DMS 273 treated with DMSO at 0.1 percent for 48 hours (cell line): ENCODE measurements at regions not wholly inside any gene's neighbourhood (a gene's known extent, or its start where the extent isn't known, plus 50 kb on each side); places are given as distances from the start of the nearest gene placed in this dataset.

ENCODE experiments used
- DNase-seq: peaks from one replicate; lab custom pipeline; 2025; lab: John Stamatoyannopoulos, UW

DNA sequence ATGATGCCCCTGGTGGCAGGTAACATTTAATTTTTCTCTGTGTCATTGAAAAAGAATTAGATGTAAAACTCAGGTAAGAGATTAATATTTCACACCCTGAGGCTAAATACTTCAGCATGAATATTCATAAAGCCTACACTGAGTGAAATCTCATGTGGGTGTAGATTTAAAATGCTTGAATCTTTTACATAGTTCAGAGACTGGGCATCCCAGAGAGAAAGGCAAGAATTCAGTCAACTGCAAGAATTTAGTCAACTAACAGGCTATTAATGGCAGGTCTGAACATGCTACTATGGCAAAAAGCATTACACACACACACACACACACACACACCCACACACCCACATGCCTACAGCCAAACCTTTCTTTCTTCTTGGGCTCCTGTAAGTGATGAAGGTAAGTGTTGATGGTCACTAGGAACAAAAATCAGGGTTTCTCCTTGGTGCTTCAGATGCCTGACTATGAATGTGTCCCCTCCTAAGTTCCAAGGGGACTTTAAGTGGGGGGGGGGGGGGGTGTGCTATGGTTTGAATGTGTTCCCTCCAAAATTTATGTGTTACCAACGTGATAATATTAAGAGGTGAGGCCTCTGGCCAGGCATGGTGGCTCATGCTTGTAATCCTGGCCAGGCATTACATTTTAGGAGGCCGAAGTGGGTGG is 63.7 kb upstream of the PSMD7 start:
- DNase-seq: no peak

GRCh38 chr16:74230126-74230525 is 66.5 kb upstream of the PSMD7 start:
- no peak for DNase-seq

- DNase-seq: no peak
Measured at GRCh38 chr16:74226338-74226954, 70.2 kb upstream of the PSMD7 start.

DNA sequence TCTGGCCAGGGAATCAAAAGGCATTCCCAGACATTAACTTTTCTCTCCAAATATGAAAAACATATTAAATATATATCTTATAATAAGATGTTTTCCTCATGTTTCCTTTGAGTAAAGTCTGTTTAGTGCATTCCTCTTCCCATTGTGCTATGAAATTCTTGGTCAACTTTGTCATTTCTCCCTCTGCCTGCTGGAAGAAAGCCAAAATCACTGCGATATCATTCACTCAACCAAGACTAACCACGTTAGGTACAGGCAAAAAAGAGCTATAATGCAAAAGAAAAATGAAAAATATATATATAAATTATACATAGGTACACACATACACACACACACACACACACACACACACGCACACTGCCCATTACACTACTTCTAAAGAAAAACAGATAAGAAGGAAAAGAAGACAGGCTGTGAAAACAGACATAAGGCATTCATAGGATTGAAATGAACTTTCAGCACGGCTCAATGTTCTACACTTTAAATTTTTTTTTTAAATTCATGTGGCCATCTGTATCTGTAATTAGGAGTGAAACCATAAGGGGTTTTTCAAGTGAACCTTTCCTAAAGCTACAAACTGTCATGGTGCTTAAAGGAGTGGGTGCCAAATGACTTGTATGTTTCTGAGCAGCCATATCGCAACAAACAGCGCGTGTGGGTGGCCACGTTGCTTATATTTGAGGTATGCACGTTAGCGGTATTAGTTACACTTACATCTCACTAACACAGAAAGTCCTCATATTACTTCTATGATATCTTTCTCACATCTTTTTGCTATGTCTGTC is 71.6 kb upstream of the PSMD7 start:
- DNase-seq: no peak

- no peak for DNase-seq
Measured at GRCh38 chr16:74221828-74222227, 74.8 kb upstream of the PSMD7 start.

DNA sequence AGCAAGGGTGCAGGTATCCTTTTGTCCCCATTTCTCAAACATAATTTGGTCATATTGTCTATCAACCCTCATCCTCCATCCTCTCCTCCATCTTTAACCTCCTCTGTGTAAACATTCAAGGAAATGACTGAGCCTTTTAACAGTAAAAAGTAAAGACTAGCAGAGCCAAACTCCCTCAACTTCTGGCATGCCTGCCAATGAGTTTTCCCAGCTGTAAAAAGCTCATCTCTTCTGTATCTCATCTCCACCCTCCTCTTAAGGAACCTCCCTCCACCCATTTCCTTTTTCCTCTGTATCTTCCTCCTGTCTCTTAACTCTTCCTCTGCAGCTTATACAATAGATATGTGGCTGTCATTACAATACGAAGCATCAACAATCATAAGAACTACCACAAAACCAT is 76.9 kb upstream of the PSMD7 start:
- no peak for DNase-seq

DNA sequence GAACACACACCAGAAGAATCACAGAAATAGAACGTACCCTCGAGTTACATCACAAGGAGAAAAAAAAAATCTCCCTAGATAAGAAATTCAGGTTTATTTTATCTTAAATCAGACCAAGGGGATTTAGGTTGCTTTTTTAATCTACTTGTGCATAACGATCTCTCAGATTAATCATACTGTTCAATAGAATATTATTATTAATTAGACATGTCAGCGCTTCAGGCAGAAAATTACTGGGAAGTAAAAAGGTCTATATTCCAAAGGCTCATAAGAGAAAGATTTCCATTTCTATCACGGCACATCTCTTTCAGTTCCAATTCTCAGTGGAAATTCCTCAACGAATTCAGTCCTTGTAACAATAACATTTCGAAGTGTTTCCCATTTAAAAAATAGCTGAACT is 77.7 kb upstream of the PSMD7 start:
- DNase-seq: no peak

DNA sequence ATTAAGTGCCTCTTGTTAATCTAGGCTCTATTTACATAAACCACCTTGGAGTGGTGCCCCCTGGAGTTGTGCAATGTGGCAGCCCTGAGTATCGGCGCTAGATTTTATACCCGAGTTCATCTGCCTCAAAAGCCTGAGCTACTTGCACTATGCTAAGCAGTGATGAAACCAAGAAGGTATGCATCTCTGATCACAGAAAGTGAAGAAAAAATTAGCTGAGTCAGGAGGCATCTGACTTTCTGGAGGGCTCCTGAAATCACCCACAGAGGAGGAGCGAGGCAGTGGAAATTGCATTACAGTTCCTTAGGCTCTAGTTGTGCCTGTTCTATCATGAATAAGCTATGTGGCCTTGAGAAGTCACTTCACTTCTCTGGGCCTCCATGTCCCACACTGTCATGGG is 80.3 kb upstream of the PSMD7 start:
- no peak for DNase-seq

GRCh38 chr16:74215249-74215648 is 81.4 kb upstream of the PSMD7 start:
- DNase-seq: no peak

GRCh38 chr16:74213372-74213771 is 83.2 kb upstream of the PSMD7 start:
- DNase-seq: no peak

DNA sequence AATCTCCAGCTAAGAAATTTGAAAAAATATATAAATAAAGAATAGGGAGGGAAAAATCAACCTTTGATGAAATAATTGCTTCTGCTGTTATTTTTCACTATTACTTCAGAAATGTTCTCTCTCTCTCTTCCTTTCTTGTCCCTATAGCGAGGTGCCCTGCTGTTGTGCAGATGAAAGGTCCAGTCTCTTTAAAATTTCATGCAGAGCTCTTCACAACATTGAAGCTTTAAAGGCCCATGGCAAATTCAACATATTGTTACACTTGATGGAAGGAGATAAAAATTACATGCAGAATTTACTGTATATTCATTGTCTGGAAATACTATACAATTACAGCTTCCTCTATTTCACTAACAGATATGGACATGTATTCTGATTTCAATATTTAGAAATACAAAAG is 86.4 kb upstream of the PSMD7 start:
- DNase-seq: no peak

- DNase-seq: no peak
Measured at GRCh38 chr16:74202009-74202408, 94.6 kb upstream of the PSMD7 start.

DNA sequence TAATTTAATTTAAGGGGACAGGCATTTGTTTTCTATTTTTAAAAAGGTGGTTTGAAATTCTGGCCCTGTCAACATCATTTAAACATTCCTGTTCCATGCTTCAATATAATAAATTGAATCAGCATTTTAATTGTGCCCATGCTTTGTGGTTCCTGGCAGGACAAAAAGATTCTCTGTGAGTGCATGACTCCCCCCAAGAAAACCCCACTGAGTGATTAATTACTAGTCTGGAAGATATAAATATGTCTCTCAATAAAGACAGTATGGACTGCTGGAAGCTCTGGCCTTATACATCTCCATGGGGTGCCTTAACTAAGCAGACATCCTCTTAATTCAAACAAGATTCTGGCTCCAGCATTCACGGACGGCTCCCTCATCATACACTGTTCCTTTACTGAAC is 95.0 kb upstream of the PSMD7 start:
- DNase-seq: no peak

DNA sequence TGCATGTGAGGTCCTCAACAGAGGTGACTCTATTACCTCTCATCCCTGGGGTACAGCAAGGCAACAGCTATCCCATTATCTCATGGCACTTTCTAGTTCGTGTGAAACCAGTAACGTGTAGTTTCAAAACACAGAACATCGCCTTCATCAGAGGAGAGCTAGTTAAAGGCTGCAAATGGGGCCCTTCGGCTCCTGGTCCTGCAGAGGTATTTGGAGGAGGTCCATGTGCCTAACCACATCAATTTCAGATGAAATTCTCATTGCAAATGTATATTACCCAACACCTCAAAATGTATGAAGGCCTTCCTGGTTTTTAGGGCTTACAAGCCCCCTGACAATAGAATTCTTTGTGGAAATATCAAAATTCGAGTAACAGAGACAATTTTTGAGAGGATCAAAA is 95.7 kb upstream of the PSMD7 start:
- no peak for DNase-seq

DNA sequence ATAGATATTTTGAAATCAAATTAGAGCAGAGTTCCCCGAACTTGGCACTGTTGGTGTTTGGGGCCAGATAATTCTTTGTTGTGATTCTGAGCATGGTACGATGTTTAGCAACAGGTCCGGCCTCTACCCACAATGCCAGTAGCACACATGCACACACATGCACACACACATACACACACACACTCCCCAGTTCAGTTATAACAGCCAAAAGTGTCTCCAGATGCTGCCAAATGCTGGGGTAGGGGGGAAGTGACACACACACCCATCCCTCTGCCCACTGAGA is 96.8 kb upstream of the PSMD7 start:
- DNase-seq: no peak

- DNase-seq: no peak
Measured at GRCh38 chr16:74199066-74199841, 97.4 kb upstream of the PSMD7 start.

DNA sequence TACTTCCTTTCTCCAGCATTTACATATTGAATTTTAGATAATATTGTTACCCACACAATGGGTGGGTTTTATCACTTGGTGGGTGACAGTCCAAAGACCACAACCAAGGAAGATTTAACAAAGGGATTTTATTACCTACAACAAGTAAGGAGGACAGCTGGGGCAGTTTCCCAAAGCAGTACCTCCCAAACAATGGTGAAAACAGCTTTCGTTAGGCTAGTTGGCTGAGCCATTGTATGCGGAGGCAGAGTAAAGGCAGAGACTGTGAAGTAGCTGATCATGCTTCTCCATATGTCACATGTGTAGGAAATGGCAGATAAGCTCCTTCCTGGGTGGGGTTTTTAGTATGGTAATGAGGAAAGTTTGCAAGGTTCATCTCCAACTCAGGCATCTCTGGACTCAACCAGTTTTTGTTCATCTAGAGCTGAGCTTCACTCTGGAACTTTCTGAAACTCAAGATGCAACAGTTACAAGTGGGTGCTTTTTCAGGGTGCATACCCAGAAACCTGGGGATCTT is 104.3 kb upstream of the PSMD7 start:
- DNase-seq: no peak

DNA sequence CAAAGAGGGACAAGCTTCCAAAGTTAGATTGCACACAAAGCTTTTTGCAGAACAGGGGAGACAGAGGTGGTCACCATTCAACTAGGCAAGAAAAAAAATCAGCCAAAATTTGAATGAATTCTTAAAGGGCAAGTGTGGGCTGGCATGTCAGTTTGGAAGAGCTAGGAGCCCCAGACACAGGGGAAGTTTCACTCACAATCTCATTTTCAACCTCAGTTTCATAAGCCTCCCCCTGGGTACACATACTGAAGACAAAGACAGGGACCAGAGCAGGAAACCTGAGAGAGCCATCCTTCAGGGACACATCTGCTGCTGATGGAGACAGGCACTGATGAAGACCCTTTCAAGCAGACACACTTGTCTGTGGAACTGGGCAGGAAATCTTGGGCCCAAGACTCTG is 106.3 kb upstream of the PSMD7 start:
- no peak for DNase-seq

- no peak for DNase-seq
Measured at GRCh38 chr16:74188856-74189255, 107.8 kb upstream of the PSMD7 start.

- DNase-seq: no peak
Measured at GRCh38 chr16:74186561-74186971, 110.0 kb upstream of the PSMD7 start.

- DNase-seq: no peak
Measured at GRCh38 chr16:74184839-74185238, 111.8 kb upstream of the PSMD7 start.

DNA sequence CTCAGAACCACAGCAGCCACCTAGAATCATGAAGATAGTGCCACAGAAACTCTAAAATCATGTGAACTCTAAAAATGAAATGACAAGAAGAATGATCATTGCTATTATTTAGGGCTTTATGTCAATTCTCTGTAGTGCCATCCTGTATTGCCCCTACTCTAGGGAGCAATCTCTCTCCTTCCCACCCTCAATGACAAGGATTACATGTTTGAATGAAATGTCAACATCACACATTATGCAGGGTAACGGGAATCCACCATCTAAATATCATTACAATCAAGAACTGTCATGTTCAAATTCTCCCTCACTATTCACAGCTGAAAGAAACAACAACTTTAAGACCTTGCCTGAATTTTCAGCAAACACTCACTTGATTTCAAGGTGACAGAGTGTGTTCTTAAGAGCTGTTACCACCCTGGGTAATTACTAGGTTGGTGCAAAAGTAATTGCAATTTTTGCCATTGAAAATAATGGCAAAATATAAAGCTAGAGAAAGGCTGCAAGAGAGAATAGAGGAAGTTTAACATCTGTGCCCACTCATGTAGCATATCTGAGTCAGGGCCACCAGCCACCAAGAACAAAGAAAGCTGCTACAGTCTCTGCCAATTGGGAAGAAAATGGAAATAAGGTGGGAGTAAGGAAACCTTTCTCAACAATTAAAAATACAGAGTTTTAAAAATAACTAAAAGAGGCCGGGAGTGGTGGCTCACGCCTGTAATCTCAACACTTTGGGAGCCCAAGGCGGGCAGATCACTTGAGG is 112.8 kb upstream of the PSMD7 start:
- no peak for DNase-seq
